ENCODE measurements at regions not wholly inside any gene's neighbourhood (a gene's known extent, or its start where the extent isn't known, plus 50 kb on each side); places are given as distances from the start of the nearest gene placed in this dataset.

DNA sequence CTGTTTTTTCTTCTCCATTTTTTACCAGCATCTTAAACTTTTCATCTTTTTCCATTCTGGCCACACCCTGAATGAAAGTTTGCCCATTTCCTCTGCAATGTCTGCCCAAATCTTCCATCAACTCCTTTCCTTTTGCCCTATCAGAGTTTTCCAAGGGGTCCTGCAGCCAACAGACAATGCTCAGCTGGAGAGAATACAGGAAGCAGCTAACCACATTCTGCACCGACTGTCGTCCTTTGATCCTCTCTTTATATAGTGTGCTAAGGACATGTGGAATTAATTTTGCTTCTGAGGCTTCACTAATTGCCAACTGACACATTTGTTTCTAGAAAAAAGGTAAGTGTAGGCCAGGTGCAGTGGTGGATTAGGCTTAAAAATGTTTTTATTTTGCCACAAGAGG lies 50.5 kb upstream of the DLX2 start:
- no peak for DNase-seq (ENCODE audit: low spot score)

DNA sequence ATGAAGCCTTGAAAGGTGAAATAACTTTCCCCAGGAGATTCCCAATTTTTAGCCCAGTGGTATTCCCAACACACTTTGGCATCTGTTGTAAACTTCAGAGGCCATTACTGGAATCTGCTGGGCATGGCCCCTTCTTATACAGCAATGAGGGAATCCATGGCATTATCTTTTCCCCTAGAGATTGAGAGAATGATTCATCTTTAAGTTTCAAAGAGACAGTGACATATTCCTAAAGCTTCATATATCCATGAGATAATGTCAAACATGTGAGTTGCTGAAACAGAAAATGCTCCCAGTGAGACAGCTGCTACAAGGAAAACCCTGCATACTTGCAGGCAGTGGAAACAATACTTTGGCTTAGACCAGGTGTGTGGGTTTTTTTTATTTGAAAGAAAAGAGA lies 51.1 kb upstream of the DLX2 start:
- DNase-seq (ENCODE audit: low spot score): no peak

DNA sequence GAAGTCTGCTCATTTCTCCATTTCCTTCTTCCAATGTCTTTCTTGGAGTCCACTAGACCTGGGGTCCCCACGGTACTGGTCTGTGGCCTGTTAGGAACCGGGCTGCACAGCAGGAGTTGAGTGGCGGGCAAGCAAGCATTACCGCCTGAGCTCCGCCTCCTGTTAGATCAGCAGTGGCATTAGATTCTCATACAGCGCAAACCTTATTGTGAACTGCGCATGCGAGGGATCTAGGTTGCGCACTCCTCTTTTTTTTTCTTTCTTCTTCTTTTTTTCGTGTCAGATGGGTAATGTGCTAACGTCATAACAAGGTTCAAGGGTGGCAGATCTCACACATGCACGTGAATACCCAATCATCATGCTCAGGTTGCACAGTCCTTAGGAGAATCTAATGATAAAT lies 53.1 kb upstream of the DLX2 start:
- DNase-seq (ENCODE audit: low spot score): no peak

DNA sequence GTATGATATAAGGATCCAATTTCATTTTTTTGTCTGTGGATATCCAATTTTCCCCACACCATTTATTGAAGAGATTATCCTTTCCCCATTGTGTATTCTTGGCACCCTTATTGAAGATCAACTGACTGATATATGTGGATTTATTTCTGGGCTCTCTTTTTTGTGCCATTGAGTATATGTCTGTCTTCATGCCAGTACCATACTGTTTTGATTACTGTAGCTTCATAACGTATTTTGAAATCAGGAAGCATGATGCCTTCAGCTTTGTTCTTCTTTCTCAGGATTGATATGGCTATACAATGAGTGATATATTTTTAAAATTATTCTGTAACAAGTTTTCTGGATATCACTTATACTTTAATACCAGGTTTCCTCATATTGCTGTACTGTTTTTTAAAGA lies 58.1 kb upstream of the DLX2 start:
- no peak for DNase-seq (ENCODE audit: low spot score)

DNA sequence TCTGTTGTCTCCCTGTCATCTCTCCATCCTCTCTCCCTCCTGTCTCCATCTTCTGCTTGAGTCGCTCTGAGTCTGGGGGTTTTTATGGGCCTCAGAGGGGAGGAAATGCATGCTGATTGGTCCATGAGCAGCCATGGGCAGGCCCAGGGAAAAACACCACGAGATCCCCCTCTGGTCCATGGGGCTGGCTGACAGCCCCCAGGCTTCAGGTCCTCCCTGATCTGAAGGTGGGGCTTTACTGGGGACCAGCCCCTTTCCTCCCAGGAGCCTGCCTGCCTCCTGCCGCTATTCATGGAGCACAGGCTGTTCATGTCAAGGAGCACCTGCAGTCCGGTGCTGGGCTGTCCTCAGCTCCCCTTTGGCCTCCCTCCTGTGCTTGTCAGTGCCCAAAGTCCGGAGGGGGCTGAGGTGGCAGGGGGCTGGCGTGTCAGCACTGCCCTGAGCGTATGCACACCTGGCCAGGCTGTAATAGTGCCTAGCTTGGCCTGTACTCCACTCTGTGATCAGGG lies 59.6 kb upstream of the DLX2 start:
- no peak for DNase-seq (ENCODE audit: low spot score)

DNA sequence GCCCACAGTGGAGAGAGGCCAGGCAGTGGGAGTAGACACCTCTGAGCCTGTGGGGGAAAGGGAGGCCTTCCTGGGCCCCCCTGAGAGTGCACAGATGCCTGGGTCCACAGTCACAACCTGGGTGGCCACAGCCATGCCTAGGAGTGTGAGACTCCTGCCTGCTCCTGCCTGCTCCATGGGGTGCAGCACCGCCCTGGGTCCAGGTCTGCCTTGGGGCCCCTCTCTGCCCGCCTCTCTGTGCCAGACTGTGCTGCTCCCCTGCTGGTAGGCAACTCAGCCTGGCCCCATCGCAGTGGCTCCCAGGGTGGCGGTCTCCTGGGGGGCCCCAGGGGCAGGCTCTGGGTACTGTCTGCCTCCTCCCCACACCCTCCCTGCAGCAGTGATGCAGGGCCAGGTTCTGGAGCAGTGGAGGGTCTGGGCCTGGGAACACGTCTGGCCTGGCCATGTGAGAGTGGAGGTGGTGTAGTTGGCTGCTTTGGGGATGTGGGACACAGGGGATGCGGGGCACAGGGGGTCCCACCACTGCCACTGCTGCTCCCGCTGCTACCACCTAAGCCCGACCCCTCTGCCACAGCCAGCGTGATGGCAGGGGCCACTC lies 60.1 kb upstream of the DLX2 start:
- DNase-seq (ENCODE audit: low spot score): no peak

DNA sequence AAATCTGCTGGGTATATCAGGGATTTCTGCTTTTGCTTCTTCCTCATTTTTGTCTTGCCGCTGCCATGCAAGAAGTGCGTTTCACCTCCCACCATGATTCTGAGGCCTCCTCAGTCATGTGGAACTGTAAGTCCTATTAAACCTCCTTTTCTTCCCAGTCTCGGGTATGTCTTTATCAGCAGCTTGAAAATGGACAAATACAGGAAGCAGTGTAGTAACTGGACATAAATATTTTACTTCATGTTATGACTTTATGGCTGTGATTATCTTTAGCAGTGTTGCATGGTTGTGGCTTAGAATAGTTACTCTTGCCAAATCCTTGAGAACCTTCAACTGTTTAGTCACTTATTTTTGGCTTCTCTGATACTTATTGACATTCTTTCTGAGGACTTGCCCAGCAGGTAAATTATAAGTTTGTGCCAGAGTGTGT lies 66.2 kb upstream of the DLX2 start:
- DNase-seq (ENCODE audit: low spot score): no peak

DNA sequence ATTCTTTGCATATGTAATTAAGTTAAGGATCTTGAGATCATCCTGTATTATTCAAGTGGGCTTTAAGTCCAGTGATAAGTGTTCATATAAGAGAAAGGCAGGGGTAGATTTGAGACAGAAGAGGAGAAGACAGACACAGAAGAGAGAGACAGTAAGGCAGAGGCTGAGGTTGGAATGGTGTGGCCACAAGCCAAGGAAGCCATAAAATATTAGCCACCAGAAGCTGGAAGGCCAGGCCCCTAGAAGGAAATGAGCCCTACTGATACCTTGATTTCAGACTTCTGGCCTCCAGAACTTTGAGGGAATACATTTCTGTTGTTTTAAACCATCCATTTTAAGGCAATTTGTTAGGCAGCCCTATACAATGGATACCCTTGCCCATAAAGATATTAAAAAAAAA lies 66.9 kb upstream of the DLX2 start:
- no peak for DNase-seq (ENCODE audit: low spot score)

DNA sequence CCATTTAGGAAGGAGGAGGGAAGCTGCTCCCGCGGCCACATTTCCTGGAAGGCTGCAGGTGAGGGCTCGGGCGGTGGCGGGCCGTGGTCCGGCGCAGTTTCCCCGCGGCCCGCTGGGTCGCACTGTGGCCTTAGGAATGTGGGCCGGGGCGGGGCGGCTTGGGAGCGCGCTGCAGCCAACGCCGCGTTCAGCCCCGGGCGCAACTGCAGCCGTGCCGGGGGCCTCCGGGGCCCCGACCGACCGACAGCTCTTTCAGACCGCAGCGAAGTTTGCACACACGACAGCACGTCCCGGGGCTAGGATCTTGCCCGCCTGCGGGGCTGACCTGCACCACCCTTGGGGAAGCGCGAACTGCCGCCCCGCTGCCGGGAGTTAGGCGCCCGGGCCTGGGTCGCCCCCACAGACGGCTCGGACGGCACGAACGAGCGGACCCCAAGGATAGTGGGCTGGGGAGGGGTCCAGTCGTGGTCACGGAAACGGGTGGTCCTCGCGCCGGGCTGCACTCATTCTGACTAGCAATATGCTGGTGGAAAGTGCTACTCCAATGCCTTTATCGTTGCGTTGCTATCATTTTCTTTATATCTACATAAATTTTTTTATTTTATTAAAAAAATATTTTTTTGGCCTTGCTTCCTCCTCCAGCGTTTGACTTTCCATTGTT lies 69.9 kb upstream of the DLX2 start:
- DNase-seq (ENCODE audit: low spot score): peak; percentile 37

DNA sequence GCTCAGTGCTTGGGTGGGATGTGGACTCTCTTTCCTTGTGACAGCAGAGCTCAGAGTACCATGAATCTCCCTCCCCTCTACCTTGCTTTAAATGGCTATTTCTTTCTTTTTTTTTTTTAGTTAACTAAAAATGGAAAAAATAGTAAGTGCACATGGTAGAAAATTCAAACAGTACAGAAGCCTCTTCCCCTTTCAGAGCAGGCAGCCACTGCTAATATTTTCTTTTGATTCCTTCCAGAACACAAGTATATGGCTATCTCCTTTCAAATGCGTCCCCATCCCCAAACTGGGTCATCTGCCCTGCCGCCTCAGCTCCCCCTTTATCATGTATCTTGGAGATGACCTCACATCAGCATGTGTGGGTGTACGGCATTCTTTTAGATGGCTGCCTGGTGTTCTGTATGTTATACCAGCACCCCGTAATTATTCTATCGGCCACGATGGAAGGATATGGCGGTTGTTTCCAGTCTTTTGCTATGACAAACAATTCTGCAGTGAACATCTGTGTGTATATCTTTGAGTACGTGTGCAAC lies 70.5 kb upstream of the DLX2 start:
- DNase-seq (ENCODE audit: low spot score): no peak

DNA sequence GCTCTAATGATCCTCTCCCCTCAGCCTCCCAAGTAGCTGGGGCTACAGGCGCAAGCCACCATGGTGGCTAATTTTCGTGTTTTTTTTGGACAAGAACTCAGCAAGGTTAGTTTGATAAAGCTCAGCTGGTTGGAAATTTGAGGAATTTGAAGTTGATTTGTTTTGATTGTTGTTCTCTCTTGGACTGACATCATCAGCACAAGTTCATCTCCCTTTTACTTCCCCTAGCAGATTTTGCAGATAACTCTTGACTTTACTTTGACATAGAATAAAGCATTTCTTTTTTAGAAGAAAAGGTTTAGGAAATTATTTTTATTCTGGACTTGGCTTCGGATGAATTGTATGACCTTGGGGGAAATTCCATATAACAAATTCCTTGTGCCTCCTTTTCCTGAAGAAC lies 74.9 kb upstream of the DLX2 start:
- no peak for DNase-seq (ENCODE audit: low spot score)

DNA sequence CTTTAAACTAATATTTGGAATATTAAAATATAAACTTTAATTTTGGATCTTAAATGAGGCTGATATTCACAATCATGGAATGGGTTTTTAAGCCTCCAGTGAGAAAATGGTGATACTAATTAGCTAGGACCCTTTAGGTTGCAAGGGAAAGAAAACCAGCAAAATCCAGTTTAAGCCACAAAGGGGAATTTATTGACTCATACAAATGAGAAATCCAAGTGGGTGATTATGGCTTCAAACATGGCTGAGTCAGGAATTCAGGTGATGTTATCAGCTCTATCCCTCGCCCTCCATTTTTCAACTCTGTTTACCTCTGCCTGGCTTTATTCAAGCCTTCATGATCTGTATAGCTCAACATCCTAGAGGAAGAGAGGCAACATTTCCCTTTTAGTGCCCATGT lies 75.3 kb upstream of the DLX2 start:
- no peak for DNase-seq (ENCODE audit: low spot score)

DNA sequence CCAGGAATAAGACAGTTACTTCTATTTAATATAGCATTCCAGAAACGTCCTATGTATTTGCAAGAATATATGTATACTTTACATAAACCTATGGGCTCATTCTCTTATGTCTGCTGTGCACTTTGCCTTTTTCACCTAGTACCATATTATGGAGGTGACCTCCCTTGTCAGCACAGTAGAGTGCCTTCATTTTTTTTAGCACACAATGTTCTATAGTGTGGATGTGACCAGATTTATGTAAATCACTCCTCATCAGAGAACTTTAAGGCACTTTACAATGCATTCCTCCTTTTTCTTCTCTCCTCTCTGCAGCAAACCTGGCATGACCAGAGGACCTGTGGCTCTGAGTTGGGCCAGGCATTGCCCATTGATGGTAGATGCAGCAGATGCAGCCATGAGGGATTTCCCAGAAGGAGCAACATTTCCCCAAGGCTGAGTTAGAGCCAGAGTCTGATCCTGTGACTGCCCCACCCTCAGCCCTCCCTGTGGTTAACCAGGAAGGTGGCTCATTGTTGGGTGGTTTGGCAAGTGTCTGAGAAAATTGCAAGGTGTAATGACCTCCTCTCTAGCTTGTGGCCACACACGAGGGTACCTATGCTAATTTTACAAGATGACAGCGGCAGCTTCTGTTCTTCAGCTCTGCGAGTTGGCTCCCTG lies 76.5 kb upstream of the DLX2 start:
- no peak for DNase-seq (ENCODE audit: low spot score)

DNA sequence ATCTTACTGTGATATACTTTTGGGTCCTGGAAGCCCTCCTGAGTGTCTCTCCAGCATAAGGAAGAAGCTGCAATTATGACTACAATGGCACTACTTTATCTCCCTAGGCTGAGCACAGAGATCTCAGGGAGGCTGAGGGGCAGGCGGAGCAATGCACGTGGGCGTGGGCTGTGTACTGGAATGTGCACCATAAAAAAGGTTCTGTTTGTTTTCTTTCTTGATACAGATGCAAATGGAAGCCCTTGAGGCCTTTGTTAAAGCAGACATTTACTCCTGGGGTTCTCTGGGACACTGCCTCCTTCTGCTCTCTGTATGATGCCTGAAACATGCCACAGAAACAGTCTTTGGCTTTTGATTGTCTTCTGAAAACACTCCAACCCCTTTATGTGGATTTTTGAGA lies 79.1 kb upstream of the DLX2 start:
- DNase-seq (ENCODE audit: low spot score): no peak

DNA sequence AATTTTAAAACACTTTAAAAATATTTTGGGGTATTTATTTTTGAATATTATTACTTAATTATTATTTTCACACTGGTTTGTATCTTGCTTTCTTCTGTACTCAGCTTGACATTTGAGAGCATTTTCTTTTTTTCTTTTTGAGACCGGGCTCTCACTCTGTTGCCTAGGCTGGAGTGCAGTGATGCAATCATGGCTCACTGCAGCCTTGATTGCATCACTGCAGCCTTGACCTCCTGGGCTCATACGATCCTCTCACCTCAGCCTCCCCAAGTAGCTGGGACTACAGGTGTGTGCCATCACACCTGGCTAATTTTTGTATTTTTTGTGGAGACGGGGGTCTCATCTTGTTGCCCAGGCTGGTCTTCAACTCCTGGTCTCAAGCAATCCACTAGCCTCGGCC lies 79.9 kb upstream of the DLX2 start:
- no peak for DNase-seq (ENCODE audit: low spot score)

DNA sequence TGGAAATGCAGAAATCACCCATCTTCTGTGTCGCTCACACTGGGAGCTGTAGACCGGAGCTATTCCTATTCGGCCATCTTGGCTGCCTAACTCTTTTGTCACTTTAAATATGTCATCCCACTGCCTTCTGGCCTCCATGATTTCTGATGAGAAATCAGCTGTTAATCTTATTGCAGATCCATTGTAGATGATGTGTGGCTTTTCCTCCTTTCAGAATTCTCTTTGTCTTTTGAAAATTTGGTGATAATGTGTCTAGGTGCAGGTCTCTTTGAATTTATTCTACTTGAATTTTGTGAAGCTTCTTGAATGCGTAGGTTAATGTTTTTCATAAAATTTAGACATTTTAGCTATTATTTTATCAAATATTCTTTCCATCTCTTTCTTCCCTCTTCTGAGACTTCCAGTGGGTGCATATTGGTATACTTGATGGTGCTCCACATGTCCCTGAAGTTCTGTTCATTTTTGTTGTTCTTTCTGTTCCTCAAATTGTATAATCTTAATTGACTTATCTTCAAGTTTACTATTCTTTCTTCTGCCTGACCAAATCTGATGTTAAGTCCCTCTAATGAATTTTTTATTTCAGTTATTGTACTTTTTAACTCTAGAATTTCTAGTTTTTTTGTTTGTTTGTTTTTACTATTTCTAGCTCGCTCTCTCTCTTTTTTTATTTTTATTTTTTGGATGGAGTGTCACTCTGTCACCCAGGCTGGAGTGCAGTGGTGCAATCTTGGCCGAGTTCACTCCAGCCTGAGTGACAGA lies 90.8 kb upstream of the DLX2 start:
- no peak for DNase-seq (ENCODE audit: low spot score)

DNA sequence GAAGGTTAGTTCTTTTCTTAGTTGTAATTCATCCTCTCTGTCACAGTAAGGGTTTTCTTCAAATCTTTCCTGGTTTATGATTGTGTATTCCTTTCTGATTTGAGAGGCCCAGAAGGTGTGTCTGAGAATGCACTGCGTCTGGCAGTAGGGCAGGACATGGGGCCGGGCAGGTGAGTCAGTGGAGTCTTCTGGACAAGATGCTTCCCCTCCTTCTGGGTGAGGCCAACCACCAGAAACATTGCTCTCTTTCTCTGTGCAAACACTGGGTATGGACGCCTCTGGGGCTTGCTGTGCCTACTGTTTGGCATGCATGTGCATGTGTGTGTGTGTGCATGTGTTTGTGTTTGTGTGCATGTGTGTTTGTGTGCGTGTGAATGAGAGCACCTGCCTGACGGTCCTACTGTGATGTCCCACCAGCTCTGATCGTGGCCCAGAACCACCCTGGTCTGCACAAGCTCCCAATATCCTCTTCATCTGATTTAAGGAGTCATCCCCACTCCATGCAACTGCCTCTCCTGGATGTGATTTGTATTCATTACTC lies 93.2 kb upstream of the DLX2 start:
- no peak for DNase-seq (ENCODE audit: low spot score)

DNA sequence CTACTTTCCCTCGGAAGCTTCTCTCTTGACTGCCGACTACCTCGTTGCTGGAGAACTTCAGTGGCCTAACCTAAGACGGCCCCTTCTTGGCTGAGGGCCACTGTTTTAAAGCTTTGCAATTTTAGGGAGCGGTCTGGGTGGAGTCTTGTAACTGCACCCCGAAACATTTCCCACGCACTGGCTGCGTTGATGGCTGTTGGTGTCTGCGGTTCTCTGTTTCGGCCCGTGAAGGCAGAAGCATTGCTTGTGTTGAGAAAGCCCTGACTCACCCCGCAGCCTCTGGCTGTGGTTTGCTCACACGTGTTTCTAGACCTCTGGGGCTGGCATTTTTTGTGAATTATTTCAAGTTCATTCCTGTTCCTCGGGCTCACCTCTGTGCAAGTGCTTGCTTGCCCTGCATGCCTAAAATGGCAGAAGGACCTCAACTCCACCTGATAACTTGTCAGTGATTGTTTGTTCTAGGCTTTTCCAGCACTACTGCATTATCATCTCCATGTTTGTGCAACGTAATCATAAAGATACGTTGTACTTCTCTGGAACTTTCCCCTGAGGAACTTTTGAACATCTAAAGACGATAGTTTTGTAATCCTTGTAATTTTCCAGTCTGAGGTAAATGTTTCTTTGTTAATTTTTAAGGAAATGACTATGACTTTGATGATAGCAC lies 94.2 kb upstream of the DLX2 start:
- DNase-seq (ENCODE audit: low spot score): no peak

DNA sequence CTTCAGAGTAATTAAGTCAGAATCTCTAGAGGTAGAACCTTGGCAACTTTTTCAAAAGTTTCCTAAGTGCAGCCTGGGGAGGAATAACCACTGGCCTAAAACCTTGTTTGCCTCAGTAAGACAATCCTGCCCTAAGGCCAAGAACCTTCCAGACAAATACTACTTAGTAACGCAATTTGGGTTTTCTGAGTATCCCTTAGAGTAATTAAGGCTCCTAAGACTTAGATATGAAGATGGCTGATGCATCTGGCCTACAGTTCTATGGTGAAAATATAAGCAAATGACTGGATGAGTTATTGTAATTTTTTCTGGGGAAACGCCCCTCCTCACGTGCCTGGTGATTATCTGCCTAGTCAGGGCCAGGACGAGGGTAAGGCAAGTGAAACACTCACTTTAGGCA lies 95.7 kb upstream of the DLX2 start:
- no peak for DNase-seq (ENCODE audit: low spot score)

DNA sequence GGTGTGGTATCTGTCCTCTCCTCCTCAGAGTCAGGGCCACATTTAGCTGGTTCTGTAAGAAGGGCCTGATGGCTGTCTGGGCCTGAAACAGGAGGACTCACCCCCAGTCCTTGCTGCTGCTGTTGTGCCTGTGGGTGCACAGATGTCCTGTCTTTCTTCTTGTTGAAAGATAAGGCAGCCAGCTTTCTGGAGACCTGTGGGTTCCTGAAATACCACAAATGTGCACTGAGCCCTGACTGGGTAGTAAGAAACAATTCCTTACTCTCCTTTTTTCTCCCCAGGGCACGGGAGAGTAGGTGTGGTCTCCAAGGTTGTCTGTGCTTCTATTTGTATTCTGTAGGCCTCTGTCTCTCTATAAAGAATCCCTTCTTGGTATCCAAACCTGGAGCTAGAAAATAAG lies 96.2 kb upstream of the DLX2 start:
- no peak for DNase-seq (ENCODE audit: low spot score)

DNA sequence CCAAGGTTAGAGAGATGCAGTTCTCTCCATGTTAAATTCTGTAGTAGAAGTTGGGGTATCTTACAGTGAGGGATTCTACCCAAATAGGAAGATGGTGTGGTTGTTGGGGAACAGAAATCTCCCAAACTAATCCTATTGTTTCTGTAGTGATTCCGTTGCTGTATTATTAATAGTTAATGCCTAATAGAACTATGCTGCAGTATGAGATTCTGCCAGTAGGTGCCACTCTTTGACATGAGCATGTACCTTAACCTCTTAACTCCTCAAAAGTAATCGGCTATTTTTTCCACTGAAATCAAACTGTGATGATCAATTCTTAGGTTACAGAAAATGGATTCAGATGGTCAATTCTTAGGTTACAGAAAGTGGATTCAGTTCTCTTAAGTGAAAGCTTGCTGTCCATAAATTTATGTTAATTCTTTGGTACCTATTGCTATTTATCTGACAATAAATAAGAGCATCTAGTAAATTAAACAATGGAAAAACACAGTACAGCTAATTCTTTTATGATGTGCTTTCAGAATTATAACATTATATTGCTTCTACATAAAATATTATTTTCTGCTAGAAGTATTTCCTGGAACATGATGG lies 97.9 kb upstream of the DLX2 start:
- no peak for DNase-seq (ENCODE audit: low spot score)

Measured in globus pallidus (tissue), 1 donor.